HG02973 (cell line): ENCODE measurements at regions not wholly inside any gene's neighbourhood (a gene's known extent, or its start where the extent isn't known, plus 50 kb on each side); places are given as distances from the start of the nearest gene placed in this dataset.

ENCODE experiments used
- ATAC-seq: cut with Tn5 transposase; IDR thresholded peaks from one replicate; pipeline ENCODE4 v1.9.1; 2021; ENCODE audit warnings: moderate library complexity; ENCODE audit not compliant: unreplicated experiment

- no peak for ATAC-seq
These were observed 605.5 kb upstream of the PITX2 start for GRCh38 chr4:111228396-111228795.

GRCh38 chr4:111228874-111229273 is 606.0 kb upstream of the PITX2 start:
- ATAC-seq = no peak

GRCh38 chr4:111230265-111230664 is 607.4 kb upstream of the PITX2 start:
- no peak for ATAC-seq

DNA sequence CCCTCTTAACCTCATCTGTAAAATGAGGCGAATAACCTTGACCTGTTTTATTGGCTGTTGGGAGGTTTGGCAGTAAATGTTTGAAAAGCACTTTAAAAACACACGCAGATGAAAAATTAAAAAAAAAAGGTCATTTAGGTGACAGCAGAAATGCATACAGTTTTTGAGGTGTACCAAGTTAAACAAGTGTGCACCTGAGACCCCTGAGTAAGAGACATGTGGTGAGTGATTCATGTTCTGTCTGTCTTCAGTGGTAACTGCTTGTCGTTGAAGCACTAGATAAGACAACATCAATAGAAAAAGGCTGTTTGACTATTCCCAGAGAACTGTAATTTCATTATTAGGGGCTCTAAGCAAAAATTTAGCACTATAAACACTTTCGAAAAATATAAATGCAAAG is 608.4 kb upstream of the PITX2 start:
- no peak for ATAC-seq

DNA sequence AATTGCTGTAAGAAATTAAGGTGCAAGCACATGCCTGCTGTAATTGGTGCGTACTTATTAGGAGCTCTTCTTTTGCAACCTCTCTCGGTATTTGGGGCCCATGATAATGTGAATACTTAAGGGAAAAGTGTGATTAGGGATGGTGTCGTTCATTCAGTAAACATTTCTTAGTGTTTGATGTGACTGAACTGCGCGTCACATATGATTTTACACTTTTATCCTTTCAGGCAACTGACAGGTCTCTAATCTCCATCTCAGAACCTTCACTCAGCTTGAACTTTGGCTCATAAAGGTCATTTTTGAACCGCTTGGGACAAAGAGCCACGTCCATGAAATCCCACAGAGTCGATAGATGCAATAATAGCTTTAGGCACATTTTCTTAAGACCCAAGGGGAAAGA is 612.1 kb upstream of the PITX2 start:
- ATAC-seq = no peak

GRCh38 chr4:111263836-111264235 is 641.0 kb upstream of the PITX2 start:
- no peak for ATAC-seq

DNA sequence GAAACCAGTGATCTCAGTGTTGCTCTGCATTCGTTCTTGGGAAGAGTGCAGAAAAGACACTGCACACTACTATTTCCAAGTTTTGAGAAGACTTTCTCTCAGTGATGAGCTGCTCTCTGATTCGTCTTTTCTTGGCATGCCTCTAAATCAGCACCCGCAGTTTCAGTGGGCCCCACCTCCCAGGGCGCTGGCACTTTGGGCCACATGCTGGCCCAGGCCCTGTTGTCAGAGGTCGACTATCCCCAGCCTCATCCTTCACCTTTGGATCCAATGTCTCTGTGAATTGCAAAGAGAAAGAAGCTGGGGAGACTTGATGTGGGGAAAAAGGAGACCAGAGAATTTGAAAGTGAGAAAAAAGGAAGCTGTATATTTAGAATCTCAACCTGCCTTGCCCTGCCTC is 644.1 kb upstream of the PITX2 start:
- ATAC-seq = no peak

DNA sequence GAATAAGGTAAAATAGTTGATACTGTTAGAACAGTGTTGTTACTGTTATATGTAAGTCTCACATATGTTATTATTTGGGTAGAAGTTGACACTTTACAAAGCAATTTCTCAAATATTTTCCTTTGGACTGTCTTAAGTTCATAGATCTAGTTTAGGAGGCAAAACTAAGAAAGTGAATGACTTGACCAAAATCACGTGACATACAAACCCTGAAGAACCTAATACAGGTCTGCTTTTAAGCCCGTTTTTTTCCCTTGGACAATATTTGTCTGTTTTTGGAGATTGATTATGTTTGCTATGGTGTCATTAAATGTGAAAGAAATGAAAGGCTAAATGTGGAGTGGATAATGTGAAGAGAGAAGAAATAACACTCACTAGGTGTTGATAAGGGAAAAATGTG is 644.9 kb upstream of the PITX2 start:
- ATAC-seq = no peak

DNA sequence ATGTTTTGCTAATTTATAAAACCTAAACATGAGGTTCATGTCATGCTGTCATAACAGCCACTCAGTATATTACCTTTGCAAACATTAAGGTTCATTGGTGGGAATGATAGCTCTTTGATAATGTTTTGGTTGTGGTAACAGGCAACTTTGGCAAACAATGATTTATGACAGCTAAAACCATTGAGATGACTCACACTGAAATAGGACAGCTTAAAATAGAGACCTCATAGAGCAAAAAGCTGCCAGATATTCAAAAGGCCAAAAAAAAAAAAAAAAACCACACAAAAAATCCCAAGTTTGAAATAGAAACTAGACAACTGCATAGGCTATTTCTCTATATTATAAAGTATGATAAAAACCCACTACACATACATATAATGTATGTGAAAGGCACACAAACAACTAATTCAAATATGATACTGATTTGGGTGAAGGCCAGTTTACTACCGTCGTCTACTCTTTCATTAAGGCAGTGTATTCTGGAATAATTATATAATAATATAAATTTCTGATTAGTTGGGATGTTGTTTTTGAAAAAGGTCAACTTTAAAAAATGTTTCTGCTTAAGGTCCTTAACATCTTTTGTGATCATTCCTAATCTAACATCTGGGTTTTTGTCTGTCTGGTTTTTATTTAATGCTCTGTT is 646.0 kb upstream of the PITX2 start:
- peak; percentile 70 for ATAC-seq

DNA sequence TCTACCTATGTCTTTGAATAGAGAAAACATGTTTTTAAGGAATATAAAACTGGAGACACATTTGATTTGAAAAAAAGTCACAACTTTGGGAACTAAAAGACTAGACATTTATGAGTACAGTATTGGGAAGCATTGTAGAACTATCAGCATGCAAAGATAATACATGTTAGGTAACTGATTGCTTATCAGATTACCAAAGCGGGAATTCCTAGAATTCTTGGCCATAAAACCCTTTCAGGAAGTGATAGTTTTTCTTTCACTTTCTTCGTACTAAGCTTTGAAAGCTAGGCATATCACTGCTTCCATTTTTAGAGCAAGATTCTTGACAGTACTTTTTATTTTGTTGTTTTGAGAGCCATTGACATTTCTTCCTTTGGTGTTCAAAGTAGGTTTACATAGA is 646.6 kb upstream of the PITX2 start:
- ATAC-seq = no peak

- ATAC-seq = no peak
These were observed 651.2 kb upstream of the PITX2 start for GRCh38 chr4:111274060-111274459.

DNA sequence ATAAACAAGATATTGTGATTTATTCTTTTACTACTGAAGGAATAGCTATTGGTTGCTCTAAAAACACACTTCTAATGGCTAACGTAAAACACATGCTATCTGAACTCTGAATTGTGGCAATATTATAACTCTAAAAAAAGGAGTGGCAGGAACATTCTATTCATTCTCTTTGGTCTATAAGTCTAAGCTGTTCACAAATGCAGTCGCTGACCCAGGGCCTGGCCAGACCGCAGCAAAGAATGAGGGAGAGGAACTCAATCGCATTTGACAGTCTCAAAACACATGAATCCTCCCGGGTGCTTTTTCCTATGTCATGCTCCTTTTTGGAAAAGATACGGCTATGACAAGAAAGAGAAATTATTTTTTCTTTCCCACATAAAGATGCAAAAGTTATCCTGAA is 651.6 kb upstream of the PITX2 start:
- no peak for ATAC-seq

- ATAC-seq = no peak
These were observed 658.3 kb upstream of the PITX2 start for GRCh38 chr4:111281219-111281618.

- ATAC-seq = no peak
These were observed 659.2 kb upstream of the PITX2 start for GRCh38 chr4:111282035-111282434.

- ATAC-seq = peak; percentile 76
These were observed 660.3 kb upstream of the PITX2 start for GRCh38 chr4:111283066-111283677.

GRCh38 chr4:111296466-111296865 is 673.6 kb upstream of the PITX2 start:
- ATAC-seq = no peak

- ATAC-seq = no peak
These were observed 680.9 kb upstream of the PITX2 start for GRCh38 chr4:111303806-111304205.

- no peak for ATAC-seq
These were observed 700.6 kb upstream of the PITX2 start for GRCh38 chr4:111323496-111323895.

- no peak for ATAC-seq
These were observed 701.0 kb upstream of the PITX2 start for GRCh38 chr4:111323916-111324315.

DNA sequence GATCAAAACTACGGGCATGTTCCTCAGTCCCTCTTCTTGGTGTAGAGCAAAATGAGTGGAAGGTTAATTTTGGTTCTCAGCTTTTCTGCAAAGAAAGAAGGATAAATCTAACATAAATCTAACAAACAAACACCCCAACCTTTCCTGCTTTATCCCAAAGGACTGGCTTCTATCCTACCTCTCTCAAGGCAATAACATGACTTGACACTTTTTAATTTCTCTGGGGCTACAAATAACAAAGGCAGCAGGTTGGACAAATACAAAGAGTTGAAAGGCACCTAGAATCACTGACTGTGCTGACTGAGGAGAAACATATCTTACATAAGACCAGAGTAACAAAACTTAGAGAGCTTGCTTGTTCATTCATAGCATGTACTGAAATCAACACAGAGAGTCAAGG is 703.6 kb upstream of the PITX2 start:
- ATAC-seq = no peak

DNA sequence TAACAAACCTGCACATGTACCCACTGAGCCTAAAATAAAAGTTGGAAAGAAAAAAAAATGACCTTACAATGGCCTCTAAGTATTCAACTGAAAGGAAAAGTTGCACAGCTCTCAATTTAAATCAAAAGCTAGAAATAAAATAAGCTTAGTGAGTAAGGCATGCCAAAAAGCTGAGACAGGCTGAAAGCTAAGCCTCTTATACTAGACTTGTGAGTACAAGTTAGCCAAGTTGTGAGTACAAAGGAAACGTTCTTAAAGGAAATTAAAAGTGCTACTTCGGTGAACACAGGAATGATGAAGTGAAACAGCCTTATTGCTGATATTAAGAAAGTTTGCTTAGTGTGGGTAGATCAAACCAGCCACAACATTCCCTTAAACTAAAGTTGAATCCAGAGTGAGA is 707.9 kb upstream of the PITX2 start:
- ATAC-seq = no peak

DNA sequence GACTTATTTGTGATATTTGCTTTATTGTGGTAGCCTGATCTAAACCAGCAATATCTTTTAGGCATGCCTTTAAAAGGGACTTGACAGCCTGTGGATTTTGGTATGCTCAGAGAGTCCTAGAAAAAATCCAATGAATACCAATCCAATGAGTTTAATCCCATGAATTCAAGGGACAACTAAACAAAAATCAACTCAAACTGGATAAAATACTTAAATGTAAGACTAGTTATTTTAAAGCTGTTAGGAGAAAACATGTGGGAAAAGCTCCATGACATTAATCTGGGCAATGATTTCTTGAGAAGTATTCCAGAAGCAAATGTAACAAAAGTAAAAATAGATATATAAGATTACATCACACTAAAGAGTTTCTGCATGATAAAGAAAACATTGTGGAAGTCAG is 711.5 kb upstream of the PITX2 start:
- ATAC-seq = no peak
